Femur (tissue), 1 donor: ENCODE measurements at regions not wholly inside any gene's neighbourhood (a gene's known extent, or its start where the extent isn't known, plus 50 kb on each side); places are given as distances from the start of the nearest gene placed in this dataset.
A peak's percentile ranks its signal among the peaks of the same experiment; 100 is the strongest.

Experiments
- DNase-seq: peaks from one replicate; pipeline ENCODE4 v3.0.0-alpha.2; 2017

DNA sequence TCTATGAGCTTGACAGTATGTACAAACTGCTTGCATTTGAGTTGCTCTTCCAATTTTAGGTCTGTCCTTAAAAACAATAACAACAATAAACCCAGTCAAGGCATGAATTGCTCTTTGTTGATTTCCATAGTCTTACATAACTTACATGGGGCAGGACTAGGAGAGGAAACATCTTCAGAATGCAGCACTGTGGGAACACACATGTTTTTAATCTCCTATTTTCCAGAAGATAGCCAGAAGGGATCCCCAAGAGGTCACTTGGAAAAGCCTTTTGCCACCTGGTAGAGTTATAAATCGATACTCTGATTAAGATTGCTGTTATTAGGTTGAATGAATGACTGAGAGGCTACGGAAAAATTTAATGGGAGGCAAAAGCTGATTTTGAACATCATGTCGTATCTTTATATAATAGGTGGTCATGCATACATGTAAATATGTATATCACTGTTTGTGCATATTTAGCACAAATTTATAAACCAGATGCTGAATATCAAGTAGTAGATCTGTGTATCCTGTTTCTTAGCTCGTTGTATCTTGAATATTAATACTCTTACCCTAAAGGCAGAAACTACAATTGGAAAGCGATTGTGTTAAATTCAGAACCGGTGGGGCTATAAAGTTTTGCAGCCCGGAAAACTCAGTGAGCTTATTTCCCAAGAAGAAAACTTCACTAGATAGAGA, 479.4 kb upstream of the TCF4 start:
- DNase-seq, result no peak

DNA sequence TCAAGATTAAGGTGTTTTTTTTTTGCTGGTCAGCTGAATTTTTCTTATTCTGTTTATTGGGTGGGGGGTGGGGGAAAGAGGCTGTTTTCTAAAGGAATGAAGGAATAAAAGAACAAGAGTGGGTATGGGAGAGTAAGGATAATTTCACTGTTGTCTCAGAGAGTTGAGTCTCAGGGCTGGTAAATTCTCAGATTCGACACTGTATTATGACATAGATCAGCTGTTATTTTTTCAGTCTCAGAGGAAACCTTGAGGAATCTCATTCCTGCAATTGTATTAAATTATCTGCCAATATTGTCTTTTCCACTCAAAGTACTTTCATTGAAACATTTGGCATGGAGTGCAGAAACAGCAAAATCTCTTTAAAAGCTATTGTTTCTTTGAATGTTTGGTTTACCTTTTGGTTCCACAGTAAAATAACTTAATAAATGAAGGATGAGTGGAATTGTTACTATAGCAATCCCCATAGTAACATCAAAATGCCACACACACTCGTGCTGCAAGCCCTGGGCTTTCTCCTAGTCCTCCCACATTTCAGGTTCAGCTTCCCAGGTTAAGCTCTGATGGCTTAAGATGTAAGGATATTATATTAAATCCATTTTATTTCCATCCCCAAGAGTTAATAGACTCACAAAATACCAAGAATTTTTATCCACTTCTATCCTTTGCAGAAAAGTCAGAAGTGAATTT, 478.7 kb upstream of the TCF4 start:
- DNase-seq, result no peak

DNA sequence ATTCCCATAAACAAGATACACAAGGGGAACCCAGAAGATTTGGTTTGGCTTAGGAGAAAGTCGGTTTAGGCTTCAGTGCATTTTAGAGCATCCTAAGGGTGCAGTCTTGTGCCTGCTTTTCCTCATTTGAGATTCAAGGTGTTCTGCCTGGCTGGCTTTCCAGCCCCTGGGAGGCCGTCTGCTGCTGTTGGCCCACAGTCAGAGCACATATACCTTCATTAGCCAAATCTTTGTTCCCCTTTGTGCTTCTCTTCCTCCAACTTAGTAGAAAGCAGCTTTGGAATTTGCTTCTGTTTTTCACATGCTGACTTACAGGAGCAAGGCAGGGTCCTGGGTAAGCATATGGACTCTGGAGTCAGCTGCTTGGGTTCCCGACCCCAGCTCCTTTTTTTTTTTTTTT, 477.1 kb upstream of the TCF4 start:
- no peak for DNase-seq

DNA sequence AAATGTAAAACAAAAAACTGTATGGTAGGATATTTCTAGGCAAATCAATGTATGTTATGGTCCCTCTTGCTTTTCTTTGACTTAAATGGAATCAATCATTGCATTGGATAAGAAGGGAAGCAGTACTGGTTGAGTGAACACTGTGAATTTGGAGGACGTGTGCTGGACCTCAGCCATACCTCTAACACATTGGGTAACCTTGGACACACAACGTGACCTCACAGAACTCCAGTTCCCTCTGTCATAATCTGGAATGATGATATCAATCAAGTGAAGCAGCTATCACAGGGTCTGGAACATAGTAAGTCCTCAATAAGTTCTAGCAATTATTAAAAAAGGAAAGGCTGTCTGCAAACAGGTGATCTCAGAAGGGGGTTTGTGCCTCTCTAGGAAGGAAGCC, 474.9 kb upstream of the TCF4 start:
- DNase-seq, result no peak

DNA sequence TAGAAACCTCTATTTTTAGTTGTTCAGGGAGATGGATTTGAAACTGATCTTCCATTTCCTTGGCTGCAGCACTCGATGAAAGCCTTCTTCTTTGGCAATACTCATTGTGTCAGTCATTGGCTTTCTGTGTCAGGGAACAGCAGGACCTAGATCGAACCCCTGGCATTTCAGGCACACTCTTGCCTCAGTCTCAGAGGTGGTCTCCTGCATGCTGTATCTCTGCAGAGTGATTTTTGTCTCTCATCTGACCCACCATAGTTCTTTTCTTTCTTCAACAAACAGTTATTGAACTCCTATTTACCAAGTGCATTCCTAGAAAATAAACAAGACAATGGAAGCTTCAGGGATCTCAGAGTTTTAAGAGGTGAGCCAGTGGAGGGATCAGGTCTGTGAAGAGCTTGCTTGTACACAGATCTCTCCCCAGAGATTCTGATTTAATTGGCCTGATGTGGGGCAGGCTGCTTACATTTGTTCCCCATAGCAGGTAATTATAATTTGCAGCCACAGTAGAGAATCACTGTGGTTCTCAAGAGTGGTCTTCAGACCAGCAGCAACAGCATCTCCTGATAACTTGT, 473.1 kb upstream of the TCF4 start:
- DNase-seq, result no peak

DNA sequence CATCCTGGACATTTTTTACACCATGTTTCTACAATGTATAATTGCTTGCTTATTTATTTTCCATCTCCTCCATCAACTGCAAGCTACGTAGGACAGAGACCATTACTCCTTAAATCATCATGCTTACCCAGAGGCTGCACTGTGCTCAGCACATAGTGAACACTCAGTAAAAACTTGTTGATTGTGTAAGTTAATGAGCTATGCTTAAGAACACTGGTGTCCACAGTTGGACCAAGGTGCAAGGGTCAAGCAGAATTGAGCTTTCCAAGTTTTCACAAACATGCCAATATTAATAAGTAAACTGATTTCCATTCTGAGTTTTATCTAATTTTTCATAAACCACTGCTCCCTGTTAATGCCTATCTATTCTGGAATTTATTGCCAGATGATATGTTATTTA, 464.2 kb upstream of the TCF4 start:
- DNase-seq, result no peak

DNA sequence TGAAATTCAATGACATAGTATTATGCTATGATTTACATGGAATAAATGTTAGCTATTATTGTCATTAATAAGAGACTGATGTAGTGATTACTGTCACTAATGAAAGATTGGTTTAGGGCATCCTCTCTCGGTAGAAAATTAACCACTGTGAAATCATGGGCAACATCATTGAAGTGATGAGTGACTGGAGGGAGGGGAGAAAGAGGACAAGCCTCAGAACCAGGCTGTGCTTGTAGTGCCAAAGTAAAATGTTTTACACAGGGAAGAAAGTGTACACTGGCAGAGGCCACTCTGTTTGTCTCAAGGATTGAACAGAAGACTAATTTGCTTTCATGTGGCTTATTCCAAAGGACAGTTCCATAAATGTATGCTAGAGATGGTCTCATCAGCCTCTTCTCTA, 456.2 kb upstream of the TCF4 start:
- DNase-seq, result no peak

DNA sequence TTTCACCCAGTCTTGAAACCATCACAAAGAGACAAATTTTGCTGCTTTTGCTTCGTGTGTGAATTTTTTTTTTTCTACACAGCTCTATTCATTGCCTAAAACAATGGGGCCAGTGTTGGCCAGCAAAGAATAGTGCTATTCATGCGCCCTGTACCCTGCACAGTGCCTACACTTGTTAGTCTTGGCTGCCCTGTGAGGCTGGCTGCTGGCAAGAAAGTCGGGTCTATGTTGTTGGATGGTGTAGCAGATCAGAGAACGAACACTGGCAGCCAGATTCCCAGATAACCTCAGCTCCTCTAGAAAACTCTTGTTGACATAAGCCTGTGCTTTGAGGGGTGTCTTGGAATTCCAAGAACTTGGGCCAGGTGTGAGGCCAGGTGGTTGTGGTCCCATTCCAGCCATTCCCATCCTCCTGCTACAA, 455.7 kb upstream of the TCF4 start:
- DNase-seq, result peak; percentile 65

DNA sequence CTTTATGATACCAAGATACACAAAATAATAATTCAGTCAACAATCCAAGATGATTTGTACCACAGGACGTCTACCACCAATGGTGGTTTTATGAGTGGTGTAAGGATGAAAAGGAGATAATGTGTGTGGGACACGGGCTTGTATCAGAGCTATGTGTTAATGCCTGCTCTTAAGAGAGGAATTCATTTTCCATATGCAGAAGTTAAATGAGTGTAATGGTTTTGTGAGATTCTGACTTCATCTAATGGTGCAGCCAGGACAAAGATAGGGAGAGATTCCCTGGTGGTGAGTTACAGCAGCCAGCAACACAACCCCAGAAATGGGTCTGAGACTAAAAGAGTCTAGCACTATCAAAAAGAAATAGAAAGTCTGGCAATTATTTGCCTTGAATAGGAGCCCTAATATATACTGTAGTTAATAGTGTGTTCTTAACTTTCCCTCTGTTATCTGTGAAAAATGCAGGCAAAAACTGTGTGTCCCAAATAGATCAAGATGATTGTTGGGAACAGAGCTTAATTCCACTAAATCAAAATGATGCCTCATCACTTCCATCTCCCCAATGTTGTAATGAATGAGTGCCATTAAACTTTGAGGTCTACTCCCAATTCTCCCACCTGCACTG, 455.0 kb upstream of the TCF4 start:
- no peak for DNase-seq

DNA sequence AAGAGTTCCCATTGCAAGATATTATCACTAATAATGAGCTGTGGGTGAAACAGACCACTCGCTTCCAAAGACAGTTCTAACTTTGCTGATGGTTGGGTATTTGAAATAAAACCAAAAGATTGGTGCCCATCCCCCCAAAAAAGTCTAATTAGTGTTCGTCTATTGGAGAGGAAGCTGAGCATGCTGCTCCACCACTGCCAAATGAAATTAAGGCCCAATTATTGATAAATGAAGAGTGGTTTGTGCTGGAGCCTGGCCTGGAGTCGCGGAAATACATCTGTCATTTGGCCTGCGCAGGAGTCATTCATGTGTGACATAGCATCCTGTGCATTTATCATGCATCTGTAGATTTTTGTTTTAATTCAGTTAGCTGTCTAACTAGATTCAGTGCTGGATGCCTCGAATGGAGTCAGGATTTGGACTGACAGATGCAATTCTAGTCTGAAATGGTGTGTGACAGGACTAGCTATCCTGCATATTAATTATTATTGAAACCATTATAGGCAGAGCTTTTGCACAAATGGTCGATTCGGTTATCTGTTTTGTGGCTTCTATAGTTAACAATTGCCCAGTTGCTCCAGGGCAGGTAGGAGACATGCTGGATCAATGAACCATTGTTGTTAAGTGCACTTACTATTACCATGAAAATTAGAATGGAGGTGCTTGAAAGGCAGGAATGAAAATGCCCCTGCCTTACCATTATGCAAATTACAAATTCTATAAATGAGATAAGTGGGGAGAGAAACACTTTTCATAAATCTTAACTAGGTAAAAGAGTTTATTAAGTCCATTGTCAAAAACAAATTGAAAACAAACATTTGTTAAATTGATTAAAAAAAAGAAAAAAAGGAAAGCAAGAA, 450.4 kb upstream of the TCF4 start:
- DNase-seq, result no peak

DNA sequence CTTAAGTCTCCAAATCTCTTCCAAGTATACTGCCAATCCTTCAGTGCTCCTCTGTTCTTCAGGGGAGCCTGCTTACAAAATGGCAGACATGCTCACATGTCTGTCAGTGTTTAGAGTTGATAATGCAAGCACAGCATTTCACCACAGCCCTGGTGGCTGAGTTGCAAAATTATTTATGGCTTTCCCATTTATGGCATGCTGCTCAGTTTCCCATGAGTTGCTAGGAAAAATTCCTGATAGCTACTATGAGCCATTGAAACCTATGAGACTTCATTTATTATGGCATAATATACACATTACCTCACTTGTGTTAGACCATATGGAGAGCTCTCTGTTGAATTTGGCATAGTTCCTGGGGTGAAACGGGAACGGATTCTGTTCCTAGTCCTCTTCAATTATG, 448.7 kb upstream of the TCF4 start:
- no peak for DNase-seq

DNA sequence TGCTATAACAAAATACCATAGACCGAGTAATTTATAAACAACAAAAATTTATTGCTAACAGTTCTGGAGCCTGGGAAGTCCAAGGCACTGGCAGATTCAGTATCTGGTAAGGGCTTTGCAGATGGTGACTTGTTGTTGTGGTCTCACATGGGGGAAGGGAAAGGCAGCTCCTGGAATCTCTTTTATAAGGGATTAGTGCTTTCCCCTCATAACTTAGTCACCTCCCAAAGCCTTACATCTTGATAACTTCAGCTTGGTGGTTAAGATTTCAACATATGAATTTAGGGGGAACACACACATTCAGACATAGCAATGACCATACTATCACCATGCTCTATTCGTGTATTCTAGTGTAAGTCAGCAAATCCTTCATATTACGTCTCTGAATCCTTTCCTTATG, 447.6 kb upstream of the TCF4 start:
- DNase-seq, result no peak

DNA sequence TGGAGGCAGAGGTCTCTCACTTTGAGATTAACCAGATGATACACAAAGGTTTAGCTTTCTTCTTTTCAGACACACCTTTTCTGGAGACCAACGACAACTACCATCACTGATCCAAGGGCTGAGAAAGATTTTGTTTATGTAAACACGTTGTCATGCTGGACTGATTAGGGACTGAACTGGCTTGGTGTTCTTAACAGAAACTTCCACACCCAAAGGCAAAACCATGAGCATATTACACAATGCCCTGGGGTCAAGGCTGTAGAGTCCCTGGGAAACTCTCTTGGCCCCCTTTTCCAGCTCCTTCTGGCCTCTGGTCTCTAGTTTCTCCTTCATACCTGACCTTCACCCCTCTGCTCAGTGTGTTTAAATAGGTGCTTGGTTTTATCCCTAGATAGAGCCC, 447.0 kb upstream of the TCF4 start:
- no peak for DNase-seq

DNA sequence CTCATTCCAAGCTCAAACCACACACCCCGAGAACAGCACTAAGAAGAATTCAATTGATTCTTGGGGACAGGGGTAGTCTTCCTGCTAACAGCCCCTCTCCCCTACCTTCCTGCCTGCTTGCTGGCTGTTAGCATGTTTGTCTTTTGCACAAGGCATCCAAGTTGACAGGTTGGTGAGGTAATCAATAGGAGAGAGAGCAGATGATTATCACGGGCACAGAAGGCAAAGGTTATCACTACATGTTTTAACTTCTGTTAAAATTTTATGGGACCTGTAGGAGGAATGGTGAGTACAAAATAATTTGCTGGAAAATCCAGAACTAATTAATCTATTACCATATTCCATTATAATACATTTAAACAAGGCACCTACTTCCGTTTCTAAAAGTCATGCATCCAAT, 442.1 kb upstream of the TCF4 start:
- no peak for DNase-seq

DNA sequence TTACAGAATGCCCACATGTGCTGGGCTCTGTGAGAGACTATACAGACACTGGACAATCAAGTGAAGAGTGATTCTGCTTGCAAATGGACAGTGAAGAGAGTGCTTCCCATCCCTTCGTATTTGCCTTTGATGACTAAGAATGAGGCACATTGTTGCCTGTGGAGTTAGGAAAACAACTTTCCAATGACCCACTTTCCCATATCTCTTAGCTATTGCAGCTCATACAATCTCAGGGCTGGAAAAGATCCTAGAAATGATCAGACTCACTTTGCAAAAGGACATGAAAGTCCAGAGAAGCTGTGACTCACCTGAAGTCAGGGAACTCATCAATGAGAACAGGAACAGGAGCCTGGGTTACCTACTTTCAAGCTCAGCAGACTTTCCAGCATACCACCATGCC, 440.5 kb upstream of the TCF4 start:
- DNase-seq, result no peak

DNA sequence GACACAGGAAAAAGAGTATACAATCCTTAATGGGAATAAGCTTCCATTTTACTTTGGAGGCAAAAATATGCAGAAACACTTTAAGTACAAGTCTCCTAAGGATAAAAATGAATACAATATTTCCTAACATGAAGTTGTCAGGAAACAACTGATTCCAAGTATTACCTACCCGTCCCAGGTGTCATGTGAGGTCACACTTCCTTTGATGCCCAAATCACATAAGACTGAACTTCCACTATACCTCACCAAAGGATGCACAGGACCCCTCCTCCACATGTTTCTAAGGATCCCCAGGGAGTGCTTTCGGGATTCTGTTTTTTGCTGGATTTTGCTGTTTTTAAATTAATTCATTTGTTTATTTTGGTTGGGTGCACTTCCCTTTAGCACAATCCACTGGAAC, 438.5 kb upstream of the TCF4 start:
- DNase-seq, result peak; percentile 35

DNA sequence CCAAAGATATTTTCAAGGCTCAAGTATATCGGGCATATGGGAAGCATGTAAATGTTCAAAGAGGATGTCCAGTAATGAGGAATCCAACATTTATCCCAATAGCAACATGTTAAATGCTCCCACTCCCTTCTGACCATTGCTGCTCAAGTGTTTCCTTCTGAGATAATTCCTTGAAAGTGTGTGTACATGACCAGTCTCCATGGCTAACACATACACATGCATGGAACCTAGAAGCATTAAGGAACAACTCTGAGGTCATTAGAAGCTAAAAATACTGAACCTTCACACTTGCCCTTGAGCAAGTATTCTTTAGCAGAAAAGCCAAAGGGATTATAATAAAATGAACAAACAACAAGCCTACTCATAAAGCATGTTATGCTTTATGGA, 433.8 kb upstream of the TCF4 start:
- DNase-seq, result no peak

DNA sequence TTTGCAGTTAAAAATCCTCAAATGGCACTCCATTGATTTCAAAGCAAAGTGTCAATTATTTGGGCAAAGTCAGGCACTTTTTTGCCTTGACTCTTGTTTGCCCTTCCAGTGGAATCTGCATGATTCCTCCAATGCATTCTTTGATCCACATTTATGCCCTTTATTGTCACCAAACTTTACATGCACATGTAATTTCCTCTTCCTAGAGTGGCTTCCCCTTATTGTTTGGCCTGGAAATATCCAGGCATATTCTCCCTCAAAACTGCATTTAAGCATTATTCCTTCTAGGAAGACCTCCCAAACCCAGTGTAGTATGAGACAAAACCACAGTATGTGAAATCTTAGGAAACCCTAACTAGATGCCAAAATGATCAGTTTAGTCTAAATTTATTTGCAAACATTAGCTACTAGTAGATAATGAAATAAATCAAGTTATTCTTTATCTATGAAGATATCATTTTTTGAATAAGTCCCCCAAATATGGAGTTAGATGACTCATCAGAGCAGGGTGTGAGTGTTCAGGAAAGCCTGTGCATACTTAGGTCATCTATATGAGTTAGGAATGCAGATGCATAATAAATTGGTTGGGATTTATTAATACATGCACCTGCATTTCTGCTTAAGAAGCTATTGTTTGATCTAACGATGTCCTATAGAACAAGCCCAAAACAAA, 433.3 kb upstream of the TCF4 start:
- no peak for DNase-seq

DNA sequence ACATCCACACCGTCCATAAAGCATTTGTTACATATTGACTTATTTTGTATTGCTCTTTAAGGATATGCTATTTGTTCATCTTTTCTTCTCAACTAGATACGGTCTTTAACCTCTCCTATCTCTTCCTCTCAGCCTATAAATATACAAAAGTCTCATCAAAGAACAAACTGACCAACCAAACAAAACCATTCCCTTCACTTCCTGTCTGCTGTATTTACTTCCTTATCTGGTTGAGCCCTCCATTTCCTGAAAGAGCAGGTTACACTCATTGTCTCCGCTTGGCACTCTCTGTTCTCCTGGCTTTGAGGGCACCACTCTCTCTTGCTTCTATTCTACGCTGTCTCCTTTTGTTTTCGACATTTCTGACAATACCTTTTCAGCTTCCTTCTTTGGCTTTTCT, 431.9 kb upstream of the TCF4 start:
- DNase-seq, result no peak

DNA sequence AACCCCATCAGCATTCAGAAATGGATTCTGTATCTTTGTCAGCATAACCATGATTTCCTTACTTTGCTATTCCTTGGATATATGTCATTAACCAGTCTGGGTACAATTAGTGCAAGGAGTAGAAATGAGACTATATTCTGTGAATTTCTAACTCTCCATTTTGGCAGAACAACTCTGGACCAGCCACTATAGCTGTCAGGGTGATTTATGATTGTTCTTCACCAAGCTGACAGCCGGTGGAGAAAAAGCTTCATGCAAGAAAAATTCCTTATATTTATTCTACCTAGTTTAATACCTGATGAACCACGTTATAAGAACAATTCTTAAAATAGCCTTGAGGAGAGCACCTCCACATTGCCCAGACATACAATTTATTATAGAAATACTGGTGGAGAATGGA, 431.2 kb upstream of the TCF4 start:
- no peak for DNase-seq

DNA sequence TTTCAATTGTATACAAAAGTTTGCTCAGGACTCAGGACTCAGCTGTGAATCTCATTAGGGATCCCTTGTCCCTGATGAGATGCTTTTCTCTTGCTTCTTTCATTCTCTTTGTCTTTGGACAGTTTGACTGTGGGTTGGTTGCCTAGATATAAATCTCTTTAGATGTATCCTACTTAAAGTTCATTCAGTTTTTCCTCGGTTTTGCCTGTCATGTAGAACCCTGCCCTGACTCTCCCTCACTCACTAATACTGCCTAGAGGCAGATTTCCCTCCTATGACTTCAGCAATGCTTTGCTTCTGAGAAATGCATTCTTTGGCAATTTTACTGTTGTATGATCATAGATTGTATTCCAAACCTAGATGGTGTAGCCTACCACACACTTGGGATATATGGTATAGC, 421.4 kb upstream of the TCF4 start:
- no peak for DNase-seq

DNA sequence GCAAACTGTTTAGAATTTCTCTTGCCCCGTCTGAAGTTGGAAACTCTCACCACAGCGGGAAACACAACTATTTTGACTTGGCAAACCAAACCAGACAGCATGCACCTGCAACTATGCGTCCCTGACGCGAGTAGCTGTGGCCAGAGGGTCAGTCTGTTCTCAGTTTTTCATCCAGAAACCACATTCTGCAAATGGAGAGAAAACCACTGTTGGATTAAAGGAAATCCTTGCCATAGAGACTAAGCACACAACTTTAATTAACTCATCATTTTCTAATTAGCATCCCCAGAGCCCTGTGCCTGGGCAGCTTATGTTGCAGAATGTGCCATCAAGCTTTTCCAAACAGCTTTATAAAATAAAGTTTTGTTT, 415.7 kb upstream of the TCF4 start:
- no peak for DNase-seq
